Skeletal muscle tissue (tissue), 3 donors: ENCODE measurements at regions not wholly inside any gene's neighbourhood (a gene's known extent, or its start where the extent isn't known, plus 50 kb on each side); places are given as distances from the start of the nearest gene placed in this dataset.

ENCODE experiments used
- H3K27ac ChIP-seq: one replicate; pipeline ENCODE4 v1.7.0; 2013; ENCODE audit warnings: mild to moderate bottlenecking, low read depth, low read length, inconsistent platforms
- H3K27me3 ChIP-seq, 3 donors: one replicate each; pipeline ENCODE4 v1.7.0; 2013; ENCODE audit warnings: low read length in 3 of 3; ENCODE audit not compliant: control insufficient read depth in 3 of 3, insufficient read depth in 3 of 3
- H3K36me3 ChIP-seq, 3 donors: one replicate each; pipeline ENCODE4 v1.7.0; 2013; ENCODE audit warnings: low read length in 3 of 3; ENCODE audit not compliant: control insufficient read depth in 3 of 3, insufficient read depth in 3 of 3
- H3K4me1 ChIP-seq, 3 donors: one replicate each; pipeline ENCODE4 v1.7.0; 2013; ENCODE audit warnings: low read length in 3 of 3, mild to moderate bottlenecking in 3 of 3; ENCODE audit not compliant: control insufficient read depth in 3 of 3, insufficient read depth in 3 of 3
- H3K4me3 ChIP-seq, 3 donors: one replicate each; pipeline ENCODE4 v1.7.0; 2013; ENCODE audit warnings: low read length in 3 of 3
- H3K9ac ChIP-seq, 3 donors: one replicate each; pipeline ENCODE4 v1.7.0; 2013; ENCODE audit warnings: low read length in 3 of 3, mild to moderate bottlenecking in 3 of 3, moderate library complexity in 2 of 3, low read depth in 1 of 3
- H3K9me3 ChIP-seq, 3 donors: one replicate each; pipeline ENCODE4 v1.7.0; 2013; ENCODE audit warnings: low read length in 3 of 3; ENCODE audit not compliant: control insufficient read depth in 3 of 3
- donor health status: Osteomylitis.

DNA sequence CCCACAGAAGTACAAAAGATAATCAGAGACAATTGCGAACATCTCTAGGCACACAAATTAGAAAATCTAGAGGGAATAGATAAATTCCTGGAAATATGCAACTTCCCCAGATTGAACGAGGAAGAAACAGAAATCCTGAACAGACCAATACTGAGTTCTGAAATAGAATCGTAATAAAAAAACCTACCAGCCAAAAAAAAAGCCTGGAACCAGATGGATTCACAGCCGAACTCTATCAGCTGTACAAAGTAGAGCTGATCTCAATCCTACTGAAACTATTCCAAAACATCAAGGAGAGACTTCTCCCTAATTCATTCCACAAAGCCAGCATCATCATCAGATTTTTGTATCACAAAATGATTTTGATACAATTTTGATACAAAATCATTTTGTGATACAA, 206.4 kb downstream of the REEP3 start:
- Histone ChIP-seq H3K4me1 (peaks cover 0 to 2% (median 0%) of the 10 kb centered on the region in 3 donors), H3K27ac (no peak overlapping the region), H3K9ac (no peak overlapping the region), H3K4me3 (no peak overlapping the region), H3K27me3 (no peaks in the 10 kb centered on the region), H3K9me3 (no peaks in the 10 kb centered on the region), H3K36me3 (no peaks in the 10 kb centered on the region)

DNA sequence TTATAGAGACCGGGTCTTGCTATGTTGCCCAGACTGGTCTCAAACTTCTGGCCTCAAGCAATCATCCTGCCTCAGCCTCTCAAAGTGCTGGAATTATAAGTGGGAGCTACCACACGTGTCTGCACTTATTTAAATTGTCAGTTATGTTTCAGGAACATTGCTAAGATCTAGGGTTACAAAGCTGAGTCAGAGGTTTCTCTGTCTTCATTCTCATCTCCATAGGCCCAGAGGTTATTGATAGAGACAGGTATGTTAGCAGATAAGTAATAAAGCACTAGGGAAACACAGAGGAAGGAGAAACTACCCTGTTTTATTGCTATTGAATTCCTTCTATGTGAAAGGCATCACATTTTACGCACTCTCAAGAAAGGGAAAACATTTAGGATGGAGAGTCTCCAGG, 214.1 kb downstream of the REEP3 start:
- H3K9me3 ChIP-seq: no peaks in the 10 kb centered on the region
- H3K27me3 ChIP-seq: no peaks in the 10 kb centered on the region
- no peak overlapping the region for H3K27ac ChIP-seq
- H3K9ac ChIP-seq: no peak overlapping the region
- H3K36me3 ChIP-seq: no peaks in the 10 kb centered on the region
- no peak overlapping the region for H3K4me3 ChIP-seq
- H3K4me1 ChIP-seq: no peaks in the 10 kb centered on the region

DNA sequence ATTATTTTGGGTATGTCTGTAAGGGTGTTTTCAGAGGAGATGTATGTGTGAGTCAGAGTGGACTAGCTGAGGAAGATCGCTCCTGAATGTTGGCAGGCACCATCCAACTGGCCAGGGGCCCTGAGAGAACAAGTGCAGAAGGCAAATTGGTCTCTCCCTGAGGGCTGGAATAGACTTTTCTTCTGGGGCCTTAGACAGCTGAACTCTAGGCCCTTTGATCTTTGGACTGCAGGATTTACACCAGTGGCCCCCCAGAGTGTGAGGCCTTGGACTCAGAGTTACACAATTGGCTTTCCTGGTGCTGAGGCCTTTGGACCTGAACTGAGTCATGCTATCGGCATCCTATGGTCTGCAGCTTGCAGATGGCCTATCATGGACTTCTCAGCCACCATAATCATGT, 217.2 kb downstream of the REEP3 start:
- no peak overlapping the region for H3K4me3 ChIP-seq
- H3K9me3 ChIP-seq: no peaks in the 10 kb centered on the region

DNA sequence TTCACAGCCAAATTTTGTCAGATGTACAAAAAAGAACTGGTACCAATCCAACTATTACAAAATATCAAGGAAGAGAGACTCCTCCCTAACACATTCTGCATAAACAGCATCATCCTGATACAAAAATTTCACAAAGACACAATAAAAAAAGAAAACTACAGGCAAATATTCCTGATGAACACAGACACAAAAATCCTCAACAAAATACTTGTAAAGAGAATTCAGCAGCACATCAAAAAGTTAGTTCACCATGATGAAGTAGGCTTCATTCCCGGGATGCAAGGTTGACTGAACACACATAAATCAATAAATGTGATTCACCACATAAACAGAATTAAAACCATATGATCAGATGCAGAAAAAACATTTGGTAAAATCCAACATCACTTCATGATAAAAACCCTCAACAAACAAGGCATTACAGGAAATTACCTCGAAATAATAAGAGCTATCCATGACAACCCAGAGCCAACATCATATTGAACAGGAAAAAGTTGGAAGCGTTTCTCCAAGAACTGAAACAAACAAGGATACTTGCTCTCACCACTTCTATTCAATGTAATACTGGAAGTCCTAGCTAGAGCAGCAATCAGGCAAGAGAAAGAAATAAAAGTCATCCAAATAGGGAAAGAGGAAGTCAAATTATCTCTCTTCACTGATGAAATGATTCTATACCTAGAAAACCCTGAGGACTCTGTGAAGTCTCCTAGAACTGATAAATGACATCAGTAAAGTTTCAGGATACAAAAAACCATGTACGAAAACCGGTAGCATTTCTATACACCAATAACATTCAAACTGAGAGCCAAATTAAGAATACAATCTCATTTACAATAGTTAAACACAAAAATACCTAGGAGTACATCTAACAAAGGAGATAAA, 223.1 kb downstream of the REEP3 start:
- Histone ChIP-seq H3K36me3 (no peaks in the 10 kb centered on the region), H3K9me3 (no peaks in the 10 kb centered on the region), H3K4me1 (no peaks in the 10 kb centered on the region), H3K9ac (no peak overlapping the region), H3K27ac (no peak overlapping the region), H3K27me3 (no peaks in the 10 kb centered on the region), H3K4me3 (no peak overlapping the region)

More for the DNA sequence above, 217.2 kb downstream of the REEP3 start:
- no peaks in the 10 kb centered on the region for H3K36me3 ChIP-seq
- no peak overlapping the region for H3K27ac ChIP-seq
- no peaks in the 10 kb centered on the region for H3K4me1 ChIP-seq
- H3K9ac ChIP-seq: no peak overlapping the region
- no peaks in the 10 kb centered on the region for H3K27me3 ChIP-seq

DNA sequence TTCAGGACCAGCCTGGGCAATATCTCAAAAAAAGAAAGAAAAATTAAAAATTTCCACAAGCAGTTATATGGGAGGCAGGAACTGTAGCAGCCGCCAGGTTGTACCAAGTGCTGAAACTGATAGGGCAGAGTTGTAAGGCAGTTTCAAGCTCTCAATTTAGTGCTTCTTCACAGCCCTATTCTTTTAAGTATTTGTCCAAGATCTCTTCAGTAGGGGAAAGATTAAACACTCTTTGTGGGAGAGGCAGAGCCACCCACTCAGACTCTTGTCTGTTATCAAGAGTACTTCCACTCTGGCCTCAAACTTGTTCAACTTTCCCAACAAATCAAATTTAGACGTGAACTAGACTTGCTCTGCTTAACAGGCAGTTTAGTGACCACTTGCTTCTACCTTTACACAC, 228.7 kb downstream of the REEP3 start:
- no peak overlapping the region for H3K9ac ChIP-seq
- no peaks in the 10 kb centered on the region for H3K27me3 ChIP-seq
- H3K4me1 ChIP-seq: no peaks in the 10 kb centered on the region
- no peak overlapping the region for H3K27ac ChIP-seq
- H3K4me3 ChIP-seq: no peak overlapping the region
- H3K9me3 ChIP-seq: no peaks in the 10 kb centered on the region
- no peaks in the 10 kb centered on the region for H3K36me3 ChIP-seq

DNA sequence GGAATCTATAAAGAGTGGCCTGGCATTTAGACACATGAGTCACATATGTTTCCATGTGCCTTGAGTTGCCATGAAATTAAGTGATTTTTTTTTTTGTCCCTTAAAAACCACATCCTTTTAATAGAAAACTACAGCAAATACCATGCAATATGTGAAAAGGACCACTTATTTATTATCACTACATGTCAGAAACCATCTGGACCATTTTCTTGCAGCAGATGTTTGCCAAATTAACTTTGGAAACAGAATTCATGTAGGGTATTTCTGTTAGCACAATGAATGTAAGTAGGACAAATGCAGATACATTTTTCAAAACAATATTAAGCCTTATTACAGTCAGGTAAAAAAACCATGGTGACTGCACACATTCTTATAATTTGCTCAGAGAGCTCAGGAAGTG, 230.6 kb downstream of the REEP3 start:
- H3K4me1 ChIP-seq: no peaks in the 10 kb centered on the region
- H3K9me3 ChIP-seq: no peaks in the 10 kb centered on the region
- no peaks in the 10 kb centered on the region for H3K36me3 ChIP-seq
- H3K4me3 ChIP-seq: no peak overlapping the region
- no peaks in the 10 kb centered on the region for H3K27me3 ChIP-seq
- no peak overlapping the region for H3K27ac ChIP-seq
- H3K9ac ChIP-seq: no peak overlapping the region

DNA sequence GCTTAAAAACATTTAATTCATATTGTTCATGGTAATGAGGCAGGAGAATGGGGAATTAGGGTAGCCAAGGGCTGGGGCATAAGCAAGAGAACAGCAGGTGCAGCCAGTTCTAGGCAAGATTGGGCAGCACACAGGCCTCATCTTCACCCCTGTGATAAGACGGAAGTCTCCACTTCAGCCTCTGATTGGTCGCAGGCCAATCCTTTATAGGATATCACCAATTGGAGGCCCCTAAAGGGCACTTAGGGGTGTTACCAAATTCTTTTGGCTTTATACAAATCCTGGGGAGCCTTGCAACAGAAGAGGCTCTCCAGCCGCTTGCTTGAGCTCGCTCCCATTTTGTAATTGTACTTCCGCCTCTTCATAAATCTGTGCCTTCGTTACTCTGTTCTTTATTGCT, 231.1 kb downstream of the REEP3 start:
- H3K4me1 ChIP-seq: no peaks in the 10 kb centered on the region
- no peaks in the 10 kb centered on the region for H3K36me3 ChIP-seq
- no peak overlapping the region for H3K27ac ChIP-seq
- no peaks in the 10 kb centered on the region for H3K9me3 ChIP-seq
- no peak overlapping the region for H3K9ac ChIP-seq
- no peak overlapping the region for H3K4me3 ChIP-seq
- H3K27me3 ChIP-seq: no peaks in the 10 kb centered on the region

DNA sequence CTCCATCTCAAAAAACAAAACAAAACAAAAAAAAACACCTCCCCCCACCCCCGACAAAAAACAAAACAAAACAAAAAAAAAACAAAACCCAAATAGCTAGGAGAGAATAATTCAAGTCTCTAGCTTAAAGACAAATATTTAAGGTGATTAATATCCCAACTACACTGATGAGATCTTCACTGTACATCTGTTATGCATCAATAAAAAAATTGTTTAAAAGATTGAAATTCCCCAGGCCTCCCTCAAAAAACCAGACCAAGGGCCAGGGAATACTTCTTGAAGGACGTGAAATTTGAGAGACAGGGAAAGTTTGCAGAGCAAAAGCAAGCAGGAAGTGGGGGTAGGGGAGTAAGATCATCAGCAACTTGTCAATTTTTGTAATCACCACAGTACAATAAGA, 232.6 kb downstream of the REEP3 start:
- no peak overlapping the region for H3K9ac ChIP-seq
- H3K27me3 ChIP-seq: no peaks in the 10 kb centered on the region
- no peaks in the 10 kb centered on the region for H3K4me1 ChIP-seq
- no peak overlapping the region for H3K27ac ChIP-seq
- H3K4me3 ChIP-seq: no peak overlapping the region
- no peaks in the 10 kb centered on the region for H3K36me3 ChIP-seq
- no peaks in the 10 kb centered on the region for H3K9me3 ChIP-seq

DNA sequence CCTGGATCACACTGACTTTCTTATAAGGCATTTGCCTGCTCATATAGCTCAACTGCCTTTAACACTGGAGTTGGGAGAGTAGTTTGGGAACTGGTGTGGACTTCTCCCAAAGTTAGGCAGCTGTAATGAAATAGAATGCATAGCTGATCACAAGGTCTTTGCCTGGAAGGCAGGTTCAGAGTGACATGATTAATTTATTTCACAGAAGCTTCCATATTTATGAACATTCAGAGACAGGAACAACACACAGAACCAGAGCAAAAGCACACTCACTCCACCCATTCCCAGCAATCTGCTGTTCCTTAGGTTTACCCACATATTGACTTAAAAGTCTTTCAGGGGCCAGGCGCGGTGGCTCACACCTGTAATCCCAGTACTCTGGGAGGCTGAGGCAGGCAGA, 234.2 kb downstream of the REEP3 start:
- Histone ChIP-seq H3K36me3 (no peaks in the 10 kb centered on the region), H3K27me3 (no peaks in the 10 kb centered on the region), H3K4me1 (peaks cover 0 to 8% (median 0%) of the 10 kb centered on the region in 3 donors), H3K27ac (no peak overlapping the region), H3K9ac (no peak overlapping the region), H3K4me3 (no peak overlapping the region), H3K9me3 (no peaks in the 10 kb centered on the region)

DNA sequence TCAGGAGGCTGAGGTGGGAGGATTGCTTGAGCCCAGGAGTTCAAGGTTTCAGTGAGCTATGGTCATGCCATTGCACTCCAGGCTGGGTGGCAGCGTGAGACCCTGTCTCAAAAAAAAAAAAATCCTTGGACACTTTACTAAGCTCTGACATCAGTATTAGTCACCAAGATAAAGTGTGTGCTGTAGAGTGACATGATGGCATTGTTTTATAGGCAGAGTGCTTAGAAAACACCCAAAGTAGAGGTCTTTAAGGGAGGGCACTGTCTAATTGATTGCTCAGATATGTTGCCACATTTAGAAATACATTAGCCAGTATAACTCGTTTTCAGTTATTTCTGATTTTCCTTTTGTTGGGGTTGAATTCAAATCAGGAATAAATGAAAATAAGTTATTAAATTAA, 235.9 kb downstream of the REEP3 start:
- no peaks in the 10 kb centered on the region for H3K27me3 ChIP-seq
- no peak overlapping the region for H3K9ac ChIP-seq
- H3K9me3 ChIP-seq: no peaks in the 10 kb centered on the region
- H3K27ac ChIP-seq: no peak overlapping the region
- H3K36me3 ChIP-seq: no peaks in the 10 kb centered on the region
- H3K4me3 ChIP-seq: no peak overlapping the region
- H3K4me1 ChIP-seq: peaks cover 0 to 14% (median 2%) of the 10 kb centered on the region in 3 donors
